ENCODE measurements at regions not wholly inside any gene's neighbourhood (a gene's known extent, or its start where the extent isn't known, plus 50 kb on each side); places are given as distances from the start of the nearest gene placed in this dataset.

GRCh38 chr14:46368275-46368674 is 283.3 kb downstream of the RPL10L start:
- intact Hi-C loops (cut with DNase I): no loop called here
- no peaks in the 10 kb centered on the region for H3K4me1 ChIP-seq (replicated peaks)
- no peaks in the 10 kb centered on the region for H3K27me3 ChIP-seq (replicated peaks; ENCODE audit: insufficient read depth)
- no peaks in the 10 kb centered on the region for H3K9me3 ChIP-seq
- no peaks in the 10 kb centered on the region for H3K36me3 ChIP-seq
- no peak overlapping the region for H3K4me3 ChIP-seq
- 62% methylated on average over 3 of the region's 3 CpGs for WGBS
- TF ChIP-seq POLR2AphosphoS5 (IDR thresholded peaks at IDR 0.05): no peak
- TF ChIP-seq POLR2A (IDR thresholded peaks at IDR 0.05): no peak
- no peak for TF ChIP-seq CTCF (IDR thresholded peaks at IDR 0.05)
- DNase-seq (ENCODE audit: low spot score): no peak
- no peak overlapping the region for H3K27ac ChIP-seq

DNA sequence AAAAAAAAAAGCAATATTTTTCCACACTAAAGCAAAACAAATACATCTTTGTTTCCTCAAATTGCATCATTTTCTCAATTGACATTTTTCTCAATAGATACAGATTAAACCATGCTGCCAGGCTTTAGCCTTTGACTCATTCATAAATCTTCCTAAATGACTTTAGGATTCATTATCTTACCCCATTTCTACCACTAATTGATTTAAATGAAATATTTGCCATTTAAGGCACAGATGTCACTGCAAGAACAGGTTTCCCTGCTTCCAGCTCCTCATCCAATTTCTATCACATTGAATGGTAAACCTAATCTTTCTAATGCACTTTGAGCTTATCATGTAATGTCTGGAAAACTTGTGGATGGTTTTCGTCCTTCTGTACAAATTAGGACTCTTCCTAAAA is 298.7 kb downstream of the RPL10L start:
- no peaks in the 10 kb centered on the region for H3K27me3 ChIP-seq (replicated peaks; ENCODE audit: insufficient read depth)
- no peaks in the 10 kb centered on the region for H3K9me3 ChIP-seq
- H3K4me3 ChIP-seq: no peak overlapping the region
- no peaks in the 10 kb centered on the region for H3K4me1 ChIP-seq (replicated peaks)
- no peak for TF ChIP-seq CTCF (IDR thresholded peaks at IDR 0.05)
- no peak for TF ChIP-seq POLR2A (IDR thresholded peaks at IDR 0.05)
- TF ChIP-seq POLR2AphosphoS5 (IDR thresholded peaks at IDR 0.05): no peak
- intact Hi-C loops (cut with DNase I): no loop called here
- no peak overlapping the region for H3K27ac ChIP-seq
- DNase-seq (ENCODE audit: low spot score): no peak
- 84% methylated on average over 1 of the region's 1 CpG for WGBS
- H3K36me3 ChIP-seq: no peaks in the 10 kb centered on the region

DNA sequence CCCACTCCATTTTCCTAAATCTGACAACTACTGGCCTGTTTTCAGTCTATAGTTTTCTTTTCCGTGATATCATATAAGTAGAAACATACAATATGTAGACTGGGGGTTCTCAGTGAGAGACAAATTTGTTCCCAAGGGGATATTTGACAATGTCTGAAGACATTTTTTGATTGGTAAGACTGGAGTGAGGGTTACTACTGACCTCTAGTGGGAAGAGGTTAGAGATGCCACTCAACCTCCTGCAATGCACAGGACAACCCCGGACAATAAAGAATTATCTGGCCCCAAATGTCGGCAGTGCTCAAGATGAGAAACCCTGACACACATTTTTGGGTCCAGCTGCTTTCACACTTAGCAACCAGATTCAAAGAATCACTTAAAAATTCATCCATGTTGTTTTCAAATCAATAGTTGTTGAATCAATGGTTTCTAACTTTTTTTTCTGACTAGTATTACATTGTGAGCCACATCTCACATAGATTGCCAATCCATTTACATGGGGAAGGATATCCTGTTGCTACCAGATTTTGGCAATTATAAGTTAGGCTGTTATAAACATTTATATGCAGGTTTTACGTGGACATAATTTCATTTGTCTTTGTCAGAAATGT is 307.1 kb downstream of the RPL10L start:
- Histone ChIP-seq H3K4me3 (no peak overlapping the region), H3K4me1 (replicated peaks) (no peaks in the 10 kb centered on the region), H3K36me3 (no peaks in the 10 kb centered on the region), H3K27ac (no peak overlapping the region), H3K27me3 (replicated peaks; ENCODE audit: insufficient read depth) (no peaks in the 10 kb centered on the region), H3K9me3 (no peaks in the 10 kb centered on the region)
- intact Hi-C loops (cut with DNase I): no loop called here
- no peak for DNase-seq (ENCODE audit: low spot score)
- WGBS: 55% methylated on average over 4 of the region's 4 CpGs
- TF ChIP-seq CTCF (IDR thresholded peaks at IDR 0.05): peak in 2 of 4 experiments; percentile 7 to 12
- TF ChIP-seq POLR2AphosphoS5 (IDR thresholded peaks at IDR 0.05): no peak
- TF ChIP-seq POLR2A (IDR thresholded peaks at IDR 0.05): no peak

DNA sequence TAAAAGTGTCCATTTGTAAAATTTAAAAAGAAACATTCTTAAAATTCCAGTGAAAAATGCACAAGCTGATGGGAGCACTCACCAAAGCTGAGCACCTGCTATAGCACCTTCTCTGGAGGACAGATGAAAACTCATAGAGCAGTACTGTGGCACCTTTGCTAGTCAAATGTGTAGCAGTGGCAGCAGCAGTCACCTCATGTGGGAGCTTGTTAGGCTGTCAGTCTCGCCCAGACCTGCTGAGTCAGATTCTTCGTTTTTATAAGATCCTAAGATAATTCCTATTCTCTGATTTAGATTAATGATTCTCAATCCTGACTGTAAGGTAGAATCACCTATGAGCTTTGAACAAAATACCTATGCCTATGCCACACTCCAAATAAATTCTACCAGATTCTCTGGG is 325.8 kb downstream of the RPL10L start:
- intact Hi-C loops (cut with DNase I): no loop called here
- no peaks in the 10 kb centered on the region for H3K4me1 ChIP-seq (replicated peaks)
- 54% methylated on average over 2 of the region's 2 CpGs for WGBS

More for the DNA sequence above, 325.8 kb downstream of the RPL10L start:
- H3K4me3 ChIP-seq: no peak overlapping the region
- no peaks in the 10 kb centered on the region for H3K27me3 ChIP-seq (replicated peaks; ENCODE audit: insufficient read depth)
- H3K27ac ChIP-seq: no peak overlapping the region
- no peak for DNase-seq (ENCODE audit: low spot score)
- H3K36me3 ChIP-seq: no peaks in the 10 kb centered on the region
- no peak for TF ChIP-seq POLR2AphosphoS5 (IDR thresholded peaks at IDR 0.05)
- TF ChIP-seq POLR2A (IDR thresholded peaks at IDR 0.05): no peak
- TF ChIP-seq CTCF (IDR thresholded peaks at IDR 0.05): no peak
- no peaks in the 10 kb centered on the region for H3K9me3 ChIP-seq
